AG04449 (cell line): ENCODE measurements at regions not wholly inside any gene's neighbourhood (a gene's known extent, or its start where the extent isn't known, plus 50 kb on each side); places are given as distances from the start of the nearest gene placed in this dataset.

Experiments used
- CTCF ChIA-PET: fragments of 350-600 bp; formaldehyde crosslinking; extraction: SDS; loops from one replicate; lab custom pipeline; 2021; ENCODE audit warnings: antibody characterized with exemption; lab: Yijun Ruan, JAX
- POLR2A ChIA-PET: fragments of 400-600, 350-600 bp; formaldehyde crosslinking; extraction: SDS; loops from one replicate; lab custom pipeline; 2020; ENCODE audit warnings: antibody characterized with exemption, inconsistent platforms; lab: Yijun Ruan, JAX
- DNase-seq: peaks from one replicate; pipeline ENCODE4 v3.0.0-alpha.2; 2010; ENCODE audit warnings: low read depth, low spot score
- H3K4me3 ChIP-seq: 2 replicates; pipeline ENCODE4 v1.5.1; 2011; ENCODE audit warnings: low read depth, mild to moderate bottlenecking, control low read depth, low read length
- TF ChIP-seq, protein P1 (sequence below): IDR thresholded peaks from one replicate; pipeline ENCODE4 v1.5.1; 2011; ENCODE audit warnings: mild to moderate bottlenecking, moderate library complexity, low read length, control low read depth, inconsistent platforms; ENCODE audit not compliant: insufficient read depth; ENCODE audit errors: missing control alignments

GRCh38 chr18:10279471-10279870 is 175.0 kb upstream of the APCDD1 start:
- ChIA-PET POLR2A (no interaction called here), CTCF (no interaction called here)
- TF ChIP-seq, protein P1, sequence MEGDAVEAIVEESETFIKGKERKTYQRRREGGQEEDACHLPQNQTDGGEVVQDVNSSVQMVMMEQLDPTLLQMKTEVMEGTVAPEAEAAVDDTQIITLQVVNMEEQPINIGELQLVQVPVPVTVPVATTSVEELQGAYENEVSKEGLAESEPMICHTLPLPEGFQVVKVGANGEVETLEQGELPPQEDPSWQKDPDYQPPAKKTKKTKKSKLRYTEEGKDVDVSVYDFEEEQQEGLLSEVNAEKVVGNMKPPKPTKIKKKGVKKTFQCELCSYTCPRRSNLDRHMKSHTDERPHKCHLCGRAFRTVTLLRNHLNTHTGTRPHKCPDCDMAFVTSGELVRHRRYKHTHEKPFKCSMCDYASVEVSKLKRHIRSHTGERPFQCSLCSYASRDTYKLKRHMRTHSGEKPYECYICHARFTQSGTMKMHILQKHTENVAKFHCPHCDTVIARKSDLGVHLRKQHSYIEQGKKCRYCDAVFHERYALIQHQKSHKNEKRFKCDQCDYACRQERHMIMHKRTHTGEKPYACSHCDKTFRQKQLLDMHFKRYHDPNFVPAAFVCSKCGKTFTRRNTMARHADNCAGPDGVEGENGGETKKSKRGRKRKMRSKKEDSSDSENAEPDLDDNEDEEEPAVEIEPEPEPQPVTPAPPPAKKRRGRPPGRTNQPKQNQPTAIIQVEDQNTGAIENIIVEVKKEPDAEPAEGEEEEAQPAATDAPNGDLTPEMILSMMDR = no peak
- no peak overlapping the region for H3K4me3 ChIP-seq
- DNase-seq = no peak

GRCh38 chr18:10279905-10280644 is 174.4 kb upstream of the APCDD1 start:
- CTCF ChIA-PET = no interaction called here

DNA sequence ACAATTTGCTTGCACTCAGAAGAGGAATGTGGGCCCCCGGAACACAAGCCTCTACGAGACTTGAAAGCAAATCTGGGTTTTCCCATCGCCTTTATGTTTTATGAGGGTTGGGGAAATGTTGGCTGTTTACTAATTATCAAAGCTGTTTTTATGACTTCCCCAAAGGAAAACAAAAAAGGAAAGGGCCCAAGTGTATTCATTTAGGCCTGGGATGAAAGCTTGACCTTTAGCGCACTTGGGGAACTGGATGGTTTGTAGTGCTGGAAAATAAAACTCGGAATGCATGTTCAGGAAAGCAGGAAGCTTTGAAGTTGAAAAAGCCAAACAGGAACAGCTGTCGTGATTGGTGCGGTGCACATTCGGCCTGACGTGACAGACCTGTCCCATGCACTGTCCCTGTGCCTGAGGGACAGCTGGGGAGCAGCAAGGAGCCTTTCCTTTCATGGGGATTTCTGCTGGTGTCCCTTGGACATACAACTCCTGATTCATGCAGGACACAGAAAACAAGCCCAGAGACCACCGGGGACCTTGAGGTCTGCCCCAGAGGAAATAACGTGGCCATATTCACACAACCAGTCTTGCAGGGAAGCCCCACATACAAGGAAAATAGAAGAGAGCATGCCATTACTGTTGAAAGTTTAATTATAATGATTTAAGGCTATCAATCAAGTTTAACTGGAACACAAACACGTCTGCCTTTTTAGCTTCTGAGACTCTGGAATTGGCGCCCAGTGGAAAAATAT is 169.7 kb upstream of the APCDD1 start:
- TF ChIP-seq, protein P1 = no peak
- CTCF ChIA-PET = interaction anchor here (1.0 kb wide), 1 partner anchor 235 kb away, joined by 3 read pairs; no protein-coding TSS in a partner anchor
- DNase-seq = no peak
- POLR2A ChIA-PET = no interaction called here
- no peak overlapping the region for H3K4me3 ChIP-seq

More at GRCh38 chr18:10279905-10280644, 174.4 kb upstream of the APCDD1 start:
- POLR2A ChIA-PET = no interaction called here
- TF ChIP-seq, protein P1 = no peak
- DNase-seq = no peak
- no peak overlapping the region for H3K4me3 ChIP-seq

GRCh38 chr18:10285283-10285640 is 169.2 kb upstream of the APCDD1 start:
- ChIA-PET POLR2A (no interaction called here), CTCF (interaction anchor here (1.0 kb wide), 1 partner anchor 235 kb away, joined by 3 read pairs; no protein-coding TSS in a partner anchor)
- TF ChIP-seq, protein P1 = no peak
- DNase-seq = no peak
- H3K4me3 ChIP-seq = no peak overlapping the region

DNA sequence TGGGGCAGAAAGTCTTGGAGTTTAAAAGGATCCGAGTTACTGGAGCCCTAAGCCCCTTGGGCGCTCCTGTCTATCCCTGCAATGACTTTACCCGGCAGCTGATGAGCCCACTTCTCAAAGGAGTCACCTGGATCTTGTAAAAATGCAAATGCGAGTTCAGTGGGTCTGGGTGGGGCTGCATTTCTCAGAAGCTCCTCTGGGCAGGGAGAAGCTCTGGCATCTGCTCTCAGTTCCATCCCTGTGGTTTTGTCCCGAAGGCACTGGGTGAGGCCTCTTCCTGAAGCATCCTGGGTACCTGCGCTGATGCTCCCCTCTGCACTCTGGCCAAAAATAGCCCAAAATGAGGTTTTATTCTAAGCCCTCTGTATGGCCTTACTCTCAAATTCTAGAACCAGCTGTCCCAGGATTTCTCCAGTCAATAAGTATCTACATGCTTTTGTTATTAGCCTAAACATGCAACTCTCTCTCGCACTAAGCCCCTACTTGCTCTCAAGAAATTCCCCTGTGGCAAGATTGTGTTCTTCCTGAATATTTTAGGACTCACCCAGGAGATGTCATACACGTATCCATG is 167.8 kb upstream of the APCDD1 start:
- TF ChIP-seq, protein P1 = no peak
- CTCF ChIA-PET = no interaction called here
- H3K4me3 ChIP-seq = no peak overlapping the region
- POLR2A ChIA-PET = no interaction called here
- DNase-seq = no peak

GRCh38 chr18:10289251-10289650 is 165.2 kb upstream of the APCDD1 start:
- H3K4me3 ChIP-seq = no peak overlapping the region
- CTCF ChIA-PET = interaction anchor here (1.1 kb wide), 1 partner anchor 315 kb away, joined by 3 read pairs; no protein-coding TSS in a partner anchor
- POLR2A ChIA-PET = no interaction called here

More at GRCh38 chr18:10289251-10289650, 165.2 kb upstream of the APCDD1 start:
- no peak for DNase-seq
- TF ChIP-seq, protein P1 = no peak
